A673 (cell line): ENCODE measurements at regions not wholly inside any gene's neighbourhood (a gene's known extent, or its start where the extent isn't known, plus 50 kb on each side); places are given as distances from the start of the nearest gene placed in this dataset.

Experiments
- BruUV-seq: library from RNA; stranded (reverse); fragments of 400-500 nt; replicated peaks from 2 replicates; lab custom pipeline; 2021; lab: Mats Ljungman, UMichigan
- CTCF ChIA-PET: fragments of 300-600 bp; sonication (Branson Sonifier 250); formaldehyde crosslinking; loops from one replicate; lab custom pipeline; 2022; ENCODE audit warnings: antibody characterized with exemption; lab: Charles Lee
- POLR2A ChIA-PET: fragments of 300-600 bp; sonication (Branson Sonifier 250); formaldehyde crosslinking; loops from one replicate; lab custom pipeline; 2022; ENCODE audit warnings: antibody characterized with exemption; ENCODE audit not compliant: low non-redundant PET; lab: Charles Lee
- DNase-seq: peaks from one replicate; pipeline ENCODE4 v3.0.0-alpha.2; 2015; ENCODE audit warnings: low spot score
- H3K27ac ChIP-seq: fragments of 200-600 bp; sonication (generic); 2 replicates; pipeline ENCODE4 v1.5.1; 2016; ENCODE audit warnings: mixed run types, low read depth, mild to moderate bottlenecking, mixed read lengths, antibody characterized with exemption, low read length; ENCODE audit not compliant: poor library complexity, severe bottlenecking
- H3K27me3 ChIP-seq: fragments of 200-600 bp; sonication (generic); replicated peaks from 2 replicates; pipeline ENCODE4 v1.6.1; 2017; ENCODE audit warnings: mixed run types, low read depth, mild to moderate bottlenecking, mixed read lengths, antibody characterized with exemption, low read length; ENCODE audit not compliant: insufficient read depth, poor library complexity
- H3K36me3 ChIP-seq: fragments of 200-600 bp; sonication (generic); 2 replicates; pipeline ENCODE4 v1.6.1; 2016; ENCODE audit warnings: mixed run types, mild to moderate bottlenecking, mixed read lengths, antibody characterized with exemption, low read length; ENCODE audit not compliant: insufficient read depth, poor library complexity, severe bottlenecking
- H3K4me1 ChIP-seq: fragments of 200-600 bp; sonication (generic); 2 replicates; pipeline ENCODE4 v1.6.1; 2017; ENCODE audit warnings: mixed run types, mild to moderate bottlenecking, mixed read lengths, antibody characterized with exemption, low read length; ENCODE audit not compliant: insufficient read depth, poor library complexity, severe bottlenecking
- H3K4me3 ChIP-seq: fragments of 200-600 bp; sonication (generic); 2 replicates; pipeline ENCODE4 v1.5.1; 2016; ENCODE audit warnings: low read depth, mixed run types, mild to moderate bottlenecking, mixed read lengths, low read length; ENCODE audit not compliant: poor library complexity, severe bottlenecking
- H3K9me3 ChIP-seq: fragments of 200-600 bp; sonication (generic); 2 replicates; pipeline ENCODE4 v1.6.1; 2016; ENCODE audit warnings: mixed run types, low read depth, mild to moderate bottlenecking, mixed read lengths, antibody characterized with exemption, low read length; ENCODE audit not compliant: poor library complexity, severe bottlenecking
- EZH2 ChIP-seq: fragments of 200-600 bp; sonication (generic); IDR thresholded peaks from 2 replicates; pipeline ENCODE4 v1.6.1; 2017; ENCODE audit warnings: borderline replicate concordance, low read depth, mild to moderate bottlenecking, mixed read lengths, antibody characterized with exemption, low read length; ENCODE audit not compliant: poor library complexity, severe bottlenecking
- intact Hi-C: fragments of 100-400 bp; cut with micrococcal nuclease; formaldehyde crosslinking; loops from one replicate; pipeline ENCODE4 v1.10.0; 2022; ENCODE audit not compliant: unreplicated experiment
- TF ChIP-seq, protein P1 (sequence below): fragments of 300-800, 200-600 bp; sonication (generic); conservative IDR thresholded peaks from 2 replicates; pipeline ENCODE4 v1.5.1; 2017; ENCODE audit warnings: low read depth, mild to moderate bottlenecking, antibody characterized with exemption, low read length, moderate library complexity, mixed read lengths

- CTCF ChIA-PET, result no interaction called here
- BruUV-seq, result no TSS peak
- TF ChIP-seq EZH2, result no peak
- TF ChIP-seq, protein P1, sequence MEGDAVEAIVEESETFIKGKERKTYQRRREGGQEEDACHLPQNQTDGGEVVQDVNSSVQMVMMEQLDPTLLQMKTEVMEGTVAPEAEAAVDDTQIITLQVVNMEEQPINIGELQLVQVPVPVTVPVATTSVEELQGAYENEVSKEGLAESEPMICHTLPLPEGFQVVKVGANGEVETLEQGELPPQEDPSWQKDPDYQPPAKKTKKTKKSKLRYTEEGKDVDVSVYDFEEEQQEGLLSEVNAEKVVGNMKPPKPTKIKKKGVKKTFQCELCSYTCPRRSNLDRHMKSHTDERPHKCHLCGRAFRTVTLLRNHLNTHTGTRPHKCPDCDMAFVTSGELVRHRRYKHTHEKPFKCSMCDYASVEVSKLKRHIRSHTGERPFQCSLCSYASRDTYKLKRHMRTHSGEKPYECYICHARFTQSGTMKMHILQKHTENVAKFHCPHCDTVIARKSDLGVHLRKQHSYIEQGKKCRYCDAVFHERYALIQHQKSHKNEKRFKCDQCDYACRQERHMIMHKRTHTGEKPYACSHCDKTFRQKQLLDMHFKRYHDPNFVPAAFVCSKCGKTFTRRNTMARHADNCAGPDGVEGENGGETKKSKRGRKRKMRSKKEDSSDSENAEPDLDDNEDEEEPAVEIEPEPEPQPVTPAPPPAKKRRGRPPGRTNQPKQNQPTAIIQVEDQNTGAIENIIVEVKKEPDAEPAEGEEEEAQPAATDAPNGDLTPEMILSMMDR, result no peak
- DNase-seq, result no peak
- H3K36me3 ChIP-seq, result no peaks in the 10 kb centered on the region
- H3K4me1 ChIP-seq, result no peaks in the 10 kb centered on the region
- H3K27ac ChIP-seq, result no peak overlapping the region
- H3K4me3 ChIP-seq, result no peak overlapping the region
- intact Hi-C loops, result no loop called here
- no peaks in the 10 kb centered on the region for H3K9me3 ChIP-seq
- POLR2A ChIA-PET, result no interaction called here
- H3K27me3 ChIP-seq, result no peaks in the 10 kb centered on the region
These were observed 64.9 kb upstream of the ZSWIM6 start for GRCh38 chr5:61267116-61267515.

- POLR2A ChIA-PET, result no interaction called here
- CTCF ChIA-PET, result no interaction called here
- no peaks in the 10 kb centered on the region for H3K9me3 ChIP-seq
- H3K27me3 ChIP-seq, result no peaks in the 10 kb centered on the region
- H3K4me3 ChIP-seq, result no peak overlapping the region
- no peak overlapping the region for H3K27ac ChIP-seq
- no TSS peak for BruUV-seq
- DNase-seq, result no peak
- H3K36me3 ChIP-seq, result no peaks in the 10 kb centered on the region
- intact Hi-C loops, result no loop called here
- TF ChIP-seq, protein P1, result no peak
- no peak for TF ChIP-seq EZH2
- H3K4me1 ChIP-seq, result no peaks in the 10 kb centered on the region
These were observed 63.2 kb upstream of the ZSWIM6 start for GRCh38 chr5:61268871-61269270.

DNA sequence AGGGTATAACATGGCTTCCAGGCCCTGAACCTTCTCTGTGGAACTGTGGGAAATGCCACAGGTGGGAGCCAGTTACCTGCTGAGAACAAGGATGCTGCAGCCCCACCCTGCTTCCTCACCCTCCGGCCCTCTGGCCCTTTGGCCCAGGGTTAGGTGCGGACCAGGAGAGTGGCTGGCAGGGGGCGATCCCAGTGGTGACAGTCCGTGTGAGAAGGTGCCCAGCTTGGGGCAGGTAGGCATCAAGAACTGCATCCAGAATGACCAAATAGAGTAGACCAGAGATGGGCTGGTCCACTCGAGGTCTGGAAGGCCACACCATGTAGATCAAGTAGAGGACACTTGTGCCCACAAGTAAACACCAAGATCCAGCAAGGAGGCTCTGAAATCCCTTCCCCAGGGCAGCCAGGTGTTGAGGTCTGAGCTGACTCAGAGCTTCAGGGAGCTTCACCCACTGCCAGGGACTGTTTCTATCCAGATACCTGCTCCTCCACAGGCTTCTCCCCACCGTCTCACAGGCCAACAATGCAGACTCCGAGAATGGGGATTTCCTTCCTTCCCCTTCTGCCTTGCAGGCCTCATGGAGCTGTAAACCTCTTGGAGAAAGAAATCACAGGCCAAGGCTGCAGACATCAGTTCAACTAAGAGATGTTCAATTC is 61.4 kb upstream of the ZSWIM6 start:
- no peak for DNase-seq
- no peak overlapping the region for H3K27ac ChIP-seq
- no peaks in the 10 kb centered on the region for H3K36me3 ChIP-seq
- CTCF ChIA-PET, result no interaction called here
- H3K4me1 ChIP-seq, result no peaks in the 10 kb centered on the region
- intact Hi-C loops, result no loop called here
- no TSS peak for BruUV-seq
- POLR2A ChIA-PET, result no interaction called here
- TF ChIP-seq, protein P1, result no peak
- no peak for TF ChIP-seq EZH2
- no peaks in the 10 kb centered on the region for H3K9me3 ChIP-seq
- no peak overlapping the region for H3K4me3 ChIP-seq
- H3K27me3 ChIP-seq, result no peaks in the 10 kb centered on the region
